Osteocyte (in vitro differentiated cells): ENCODE measurements at regions not wholly inside any gene's neighbourhood (a gene's known extent, or its start where the extent isn't known, plus 50 kb on each side); places are given as distances from the start of the nearest gene placed in this dataset.
"Not testable (repeated sequence)": the region's sequence is repeated elsewhere in the genome, so short reads cannot be mapped to it uniquely, and the experiment has no call there.

Source experiments
- DNase-seq: peaks from one replicate; pipeline ENCODE4 v3.0.0; 2021; ENCODE audit warnings: mixed read lengths; ENCODE audit not compliant: unreplicated experiment; ENCODE audit errors: extremely low spot score
- H3K27ac Mint-ChIP-seq: one replicate; pipeline ENCODE4 v1.8.0; 2021; ENCODE audit warnings: mild to moderate bottlenecking, mixed read lengths; ENCODE audit not compliant: unreplicated experiment
- H3K27me3 Mint-ChIP-seq: one replicate; pipeline ENCODE4 v1.8.0; 2021; ENCODE audit warnings: mixed read lengths; ENCODE audit not compliant: unreplicated experiment
- H3K36me3 Mint-ChIP-seq: one replicate; pipeline ENCODE4 v1.8.0; 2021; ENCODE audit warnings: mixed read lengths; ENCODE audit not compliant: unreplicated experiment
- H3K4me1 Mint-ChIP-seq: one replicate; pipeline ENCODE4 v1.8.0; 2021; ENCODE audit warnings: mixed read lengths; ENCODE audit not compliant: unreplicated experiment
- H3K4me3 Mint-ChIP-seq: one replicate; pipeline ENCODE4 v1.8.0; 2021; ENCODE audit warnings: mild to moderate bottlenecking, moderate library complexity, mixed read lengths; ENCODE audit not compliant: unreplicated experiment
- H3K9me3 Mint-ChIP-seq: one replicate; pipeline ENCODE4 v1.8.0; 2021; ENCODE audit warnings: mixed read lengths; ENCODE audit not compliant: unreplicated experiment
- CTCF ChIP-seq: fragments of 200-600 bp; sonication (generic); IDR thresholded peaks from 2 replicates; pipeline ENCODE4 v1.5.0; 2021; ENCODE audit warnings: antibody characterized with exemption, mild to moderate bottlenecking, moderate library complexity

- Mint-ChIP-seq H3K27ac (no peak overlapping the region), H3K4me3 (no peak overlapping the region), H3K27me3 (peaks cover 22% of the 10 kb centered on the region), H3K4me1 (no peaks in the 10 kb centered on the region), H3K36me3 (no peaks in the 10 kb centered on the region), H3K9me3 (no peaks in the 10 kb centered on the region)
- DNase-seq, result no peak
- TF ChIP-seq CTCF, result no peak
Measured at GRCh38 chr11:96543177-96543576, 153.4 kb downstream of the JRKL start.

- H3K27me3 Mint-ChIP-seq, result peaks cover 21% of the 10 kb centered on the region
- H3K27ac Mint-ChIP-seq, H3K4me1 Mint-ChIP-seq, DNase-seq, H3K36me3 Mint-ChIP-seq, H3K4me3 Mint-ChIP-seq, H3K9me3 Mint-ChIP-seq: not testable (repeated sequence)
Measured at GRCh38 chr11:96545192-96545591, 155.4 kb downstream of the JRKL start.

DNA sequence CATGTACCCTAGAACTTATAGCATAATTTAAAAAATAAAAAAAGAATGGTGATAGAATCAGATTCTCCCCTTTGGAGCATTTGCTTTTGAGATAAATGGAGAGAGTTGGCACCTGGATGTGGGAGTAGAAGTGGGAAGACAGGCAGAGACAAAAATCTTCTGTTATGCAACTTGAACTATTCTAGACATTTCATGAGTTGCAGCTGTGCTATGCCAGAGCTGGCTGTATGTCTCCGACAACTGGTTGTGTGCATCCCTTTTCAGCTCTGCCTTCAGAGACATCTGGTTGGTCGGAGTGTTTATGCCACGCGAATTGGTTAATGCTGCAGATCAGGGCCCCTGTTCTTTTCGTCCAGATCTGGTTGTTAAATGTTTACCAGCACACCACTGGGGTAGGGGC is 161.3 kb downstream of the JRKL start:
- Mint-ChIP-seq H3K27ac (no peak overlapping the region), H3K27me3 (peaks cover 21% of the 10 kb centered on the region), H3K4me1 (no peaks in the 10 kb centered on the region), H3K9me3 (no peaks in the 10 kb centered on the region), H3K4me3 (no peak overlapping the region), H3K36me3 (no peaks in the 10 kb centered on the region)
- no peak for DNase-seq
- TF ChIP-seq CTCF, result no peak

- Mint-ChIP-seq H3K27me3 (peaks cover 12% of the 10 kb centered on the region), H3K4me3 (no peak overlapping the region), H3K36me3 (no peaks in the 10 kb centered on the region), H3K9me3 (no peaks in the 10 kb centered on the region), H3K27ac (no peak overlapping the region), H3K4me1 (no peaks in the 10 kb centered on the region)
- no peak for DNase-seq
- no peak for TF ChIP-seq CTCF
Measured at GRCh38 chr11:96554236-96554820, 164.5 kb downstream of the JRKL start.

GRCh38 chr11:96555826-96556225 is 166.0 kb downstream of the JRKL start:
- not testable (repeated sequence) for H3K27me3 Mint-ChIP-seq, H3K36me3 Mint-ChIP-seq, H3K9me3 Mint-ChIP-seq, H3K4me1 Mint-ChIP-seq, H3K27ac Mint-ChIP-seq, H3K4me3 Mint-ChIP-seq, DNase-seq

GRCh38 chr11:96560727-96561126 is 170.9 kb downstream of the JRKL start:
- H3K27ac Mint-ChIP-seq, H3K27me3 Mint-ChIP-seq, H3K4me1 Mint-ChIP-seq, H3K36me3 Mint-ChIP-seq, H3K4me3 Mint-ChIP-seq, DNase-seq, H3K9me3 Mint-ChIP-seq: not testable (repeated sequence)

DNA sequence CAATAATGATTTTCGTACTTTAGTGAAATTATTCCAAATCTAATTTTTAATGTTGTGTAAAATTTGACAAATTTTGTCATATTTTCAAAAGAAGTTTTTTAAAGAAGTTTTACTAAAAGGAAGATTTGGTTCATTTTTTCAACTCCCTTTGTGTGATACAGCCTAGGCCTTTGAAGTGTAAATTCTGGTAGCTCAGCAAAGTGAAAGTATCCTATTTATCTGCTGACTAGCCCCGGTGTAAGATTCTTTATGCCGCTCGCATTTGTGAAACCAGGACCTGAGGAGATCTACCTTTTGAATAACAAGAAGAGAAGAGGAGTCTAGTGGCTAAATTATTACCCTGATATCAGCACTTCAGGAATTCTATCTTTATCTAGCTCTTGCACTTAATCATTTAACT is 177.4 kb downstream of the JRKL start:
- TF ChIP-seq CTCF, result no peak
- Mint-ChIP-seq H3K4me1 (no peaks in the 10 kb centered on the region), H3K27ac (no peak overlapping the region), H3K9me3 (no peaks in the 10 kb centered on the region), H3K36me3 (no peaks in the 10 kb centered on the region), H3K4me3 (peak overlapping the region; percentile 27), H3K27me3 (peaks cover 6% of the 10 kb centered on the region)
- DNase-seq, result no peak
